Activated naive CD4-positive, alpha-beta T cell treated with anti-CD3 and anti-CD28 coated beads, Interleukin-2, amount 50 U/mL, for 24 hours (primary cell): ENCODE measurements at regions not wholly inside any gene's neighbourhood (a gene's known extent, or its start where the extent isn't known, plus 50 kb on each side); places are given as distances from the start of the nearest gene placed in this dataset.
"Not testable (repeated sequence)": the region's sequence is repeated elsewhere in the genome, so short reads cannot be mapped to it uniquely, and the experiment has no call there.

ENCODE experiments used
- H3K27ac Mint-ChIP-seq: one replicate; pipeline ENCODE4 v1.8.0; 2021; ENCODE audit warnings: mild to moderate bottlenecking, mixed read lengths
- H3K27me3 Mint-ChIP-seq: one replicate; pipeline ENCODE4 v1.8.0; 2021; ENCODE audit warnings: mixed read lengths
- H3K36me3 Mint-ChIP-seq: one replicate; pipeline ENCODE4 v1.8.0; 2021; ENCODE audit warnings: mixed read lengths
- H3K4me1 Mint-ChIP-seq: one replicate; pipeline ENCODE4 v1.8.0; 2021; ENCODE audit warnings: mixed read lengths
- H3K4me3 Mint-ChIP-seq: one replicate; pipeline ENCODE4 v1.8.0; 2021; ENCODE audit warnings: mild to moderate bottlenecking, mixed read lengths
- H3K9me3 Mint-ChIP-seq: one replicate; pipeline ENCODE4 v1.8.0; 2021; ENCODE audit warnings: mixed read lengths

GRCh38 chr20:55417836-55418235 lies 587.5 kb downstream of the CBLN4 start:
- Mint-ChIP-seq H3K4me1 (no peaks in the 10 kb centered on the region), H3K36me3 (no peaks in the 10 kb centered on the region), H3K9me3 (no peaks in the 10 kb centered on the region), H3K27ac (no peak overlapping the region), H3K27me3 (no peaks in the 10 kb centered on the region), H3K4me3 (no peak overlapping the region)

GRCh38 chr20:55415567-55416142 lies 589.7 kb downstream of the CBLN4 start:
- Mint-ChIP-seq H3K27me3 (no peaks in the 10 kb centered on the region), H3K4me3 (no peak overlapping the region), H3K4me1 (no peaks in the 10 kb centered on the region), H3K36me3 (no peaks in the 10 kb centered on the region), H3K9me3 (no peaks in the 10 kb centered on the region), H3K27ac (no peak overlapping the region)

DNA sequence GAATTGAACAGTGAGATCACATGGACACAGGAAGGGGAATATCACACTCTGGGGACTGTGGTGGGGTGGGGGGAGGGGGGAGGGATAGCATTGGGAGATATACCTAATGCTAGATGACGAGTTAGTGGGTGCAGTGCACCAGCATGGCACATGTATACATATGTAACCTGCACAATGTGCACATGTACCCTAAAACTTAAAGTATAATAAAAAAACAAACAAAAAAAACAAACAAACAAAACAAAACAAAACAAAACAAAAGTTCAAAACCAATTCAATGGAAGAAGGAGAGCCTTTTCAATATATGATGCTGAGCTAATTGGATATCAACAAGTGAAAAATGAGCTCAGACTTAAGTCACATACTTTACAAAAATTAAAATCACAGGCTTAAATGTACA lies 592.8 kb downstream of the CBLN4 start:
- H3K27ac Mint-ChIP-seq, H3K36me3 Mint-ChIP-seq, H3K9me3 Mint-ChIP-seq, H3K4me1 Mint-ChIP-seq, H3K4me3 Mint-ChIP-seq, H3K27me3 Mint-ChIP-seq: not testable (repeated sequence)

GRCh38 chr20:55406891-55407290 lies 598.4 kb downstream of the CBLN4 start:
- Mint-ChIP-seq H3K27ac (no peak overlapping the region), H3K27me3 (no peaks in the 10 kb centered on the region), H3K36me3 (no peaks in the 10 kb centered on the region), H3K9me3 (peaks cover 25% of the 10 kb centered on the region), H3K4me1 (no peaks in the 10 kb centered on the region), H3K4me3 (no peak overlapping the region)

GRCh38 chr20:55394592-55394991 lies 610.7 kb downstream of the CBLN4 start:
- H3K4me1 Mint-ChIP-seq, result no peaks in the 10 kb centered on the region
- H3K27me3 Mint-ChIP-seq, result peaks cover 1% of the 10 kb centered on the region
- peaks cover 14% of the 10 kb centered on the region for H3K9me3 Mint-ChIP-seq
- H3K27ac Mint-ChIP-seq, result no peak overlapping the region
- H3K36me3 Mint-ChIP-seq, result no peaks in the 10 kb centered on the region
- H3K4me3 Mint-ChIP-seq, result no peak overlapping the region

DNA sequence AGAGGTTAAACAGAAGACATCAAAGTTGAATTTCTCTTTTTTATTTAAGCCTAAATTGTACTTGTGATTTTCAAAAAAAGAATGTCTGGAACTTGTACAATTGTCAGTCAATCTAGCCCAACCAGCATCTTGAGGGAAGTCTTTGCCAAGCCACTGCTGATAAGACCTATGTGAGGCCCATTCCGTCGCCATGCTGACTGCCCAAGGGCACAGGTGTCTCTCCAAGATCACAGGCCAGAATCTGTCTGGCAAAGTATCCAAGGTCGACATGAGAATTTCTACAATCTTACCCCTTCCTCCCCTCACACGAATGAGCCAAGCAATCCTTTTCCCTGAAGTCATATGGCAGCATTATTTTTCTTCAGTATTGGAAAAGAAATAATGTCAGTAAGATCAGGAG lies 614.5 kb downstream of the CBLN4 start:
- Mint-ChIP-seq H3K27ac (no peak overlapping the region), H3K4me1 (no peaks in the 10 kb centered on the region), H3K36me3 (no peaks in the 10 kb centered on the region), H3K9me3 (peaks cover 5% of the 10 kb centered on the region), H3K4me3 (no peak overlapping the region), H3K27me3 (peaks cover 1% of the 10 kb centered on the region)

- H3K9me3 Mint-ChIP-seq, result peaks cover 5% of the 10 kb centered on the region
- no peaks in the 10 kb centered on the region for H3K27me3 Mint-ChIP-seq
- no peaks in the 10 kb centered on the region for H3K4me1 Mint-ChIP-seq
- H3K36me3 Mint-ChIP-seq, result no peaks in the 10 kb centered on the region
- H3K27ac Mint-ChIP-seq, result no peak overlapping the region
- H3K4me3 Mint-ChIP-seq, result no peak overlapping the region
Observed at GRCh38 chr20:55386686-55387085, 618.6 kb downstream of the CBLN4 start.

DNA sequence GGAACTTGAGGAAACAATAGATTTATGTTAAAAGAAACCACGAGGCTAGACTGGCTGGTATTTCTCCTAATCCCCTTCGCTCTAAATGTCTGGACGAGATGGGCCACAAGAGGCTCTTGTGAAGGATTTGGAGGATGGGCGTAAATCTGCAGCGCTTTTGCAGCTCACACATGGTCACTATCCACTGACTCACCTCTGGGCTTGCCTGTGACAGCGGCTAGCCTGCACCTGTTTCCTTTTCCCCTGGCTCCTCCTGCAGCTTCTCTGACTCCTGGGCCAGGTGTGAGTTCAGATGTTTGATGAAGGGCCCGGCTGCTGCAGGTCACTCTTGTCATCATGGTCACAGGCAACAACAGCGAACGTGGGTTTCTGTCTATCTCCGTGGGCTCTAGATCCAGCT lies 629.4 kb downstream of the CBLN4 start:
- H3K4me3 Mint-ChIP-seq, result no peak overlapping the region
- no peaks in the 10 kb centered on the region for H3K9me3 Mint-ChIP-seq
- no peaks in the 10 kb centered on the region for H3K27me3 Mint-ChIP-seq
- H3K27ac Mint-ChIP-seq, result no peak overlapping the region
- no peaks in the 10 kb centered on the region for H3K4me1 Mint-ChIP-seq
- no peaks in the 10 kb centered on the region for H3K36me3 Mint-ChIP-seq

- Mint-ChIP-seq H3K27ac (no peak overlapping the region), H3K27me3 (no peaks in the 10 kb centered on the region), H3K36me3 (no peaks in the 10 kb centered on the region), H3K9me3 (peaks cover 9% of the 10 kb centered on the region), H3K4me3 (no peak overlapping the region), H3K4me1 (no peaks in the 10 kb centered on the region)
Observed at GRCh38 chr20:55365745-55366144, 639.6 kb downstream of the CBLN4 start.

- Mint-ChIP-seq H3K36me3 (no peaks in the 10 kb centered on the region), H3K9me3 (no peaks in the 10 kb centered on the region), H3K4me3 (no peak overlapping the region), H3K4me1 (no peaks in the 10 kb centered on the region), H3K27me3 (no peaks in the 10 kb centered on the region), H3K27ac (no peak overlapping the region)
Observed at GRCh38 chr20:55360895-55361294, 644.4 kb downstream of the CBLN4 start.

- no peaks in the 10 kb centered on the region for H3K27me3 Mint-ChIP-seq
- H3K4me3 Mint-ChIP-seq, result no peak overlapping the region
- peaks cover 12% of the 10 kb centered on the region for H3K9me3 Mint-ChIP-seq
- H3K36me3 Mint-ChIP-seq, result no peaks in the 10 kb centered on the region
- no peak overlapping the region for H3K27ac Mint-ChIP-seq
- no peaks in the 10 kb centered on the region for H3K4me1 Mint-ChIP-seq
Observed at GRCh38 chr20:55354720-55355119, 650.6 kb downstream of the CBLN4 start.

- no peak overlapping the region for H3K27ac Mint-ChIP-seq
- H3K27me3 Mint-ChIP-seq, result no peaks in the 10 kb centered on the region
- H3K4me1 Mint-ChIP-seq, result no peaks in the 10 kb centered on the region
- H3K9me3 Mint-ChIP-seq, result peaks cover 12% of the 10 kb centered on the region
- no peak overlapping the region for H3K4me3 Mint-ChIP-seq
- H3K36me3 Mint-ChIP-seq, result no peaks in the 10 kb centered on the region
Observed at GRCh38 chr20:55353206-55353605, 652.1 kb downstream of the CBLN4 start.

DNA sequence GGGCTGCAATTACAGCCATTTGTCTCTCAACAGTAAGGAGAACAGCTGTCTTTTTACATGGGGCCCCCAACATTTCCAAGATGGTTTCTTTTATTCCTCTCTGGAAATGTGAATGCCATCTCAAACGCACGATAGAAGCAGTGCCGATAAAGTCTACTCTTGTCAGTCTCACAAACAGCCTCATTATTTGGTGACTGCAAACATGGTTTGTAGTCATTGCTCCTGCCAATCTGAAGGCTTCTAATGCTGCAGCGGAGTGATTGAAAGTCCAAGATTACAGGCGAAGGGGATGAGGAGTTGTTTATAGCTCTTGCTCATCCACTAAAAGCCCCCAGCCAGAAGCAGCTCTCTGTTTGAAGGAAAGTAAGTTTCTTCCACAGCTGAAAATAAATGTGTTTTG lies 657.1 kb downstream of the CBLN4 start:
- Mint-ChIP-seq H3K36me3 (no peaks in the 10 kb centered on the region), H3K27me3 (no peaks in the 10 kb centered on the region), H3K9me3 (peaks cover 8% of the 10 kb centered on the region), H3K4me1 (no peaks in the 10 kb centered on the region), H3K27ac (no peak overlapping the region), H3K4me3 (no peak overlapping the region)

- Mint-ChIP-seq H3K9me3 (peaks cover 6% of the 10 kb centered on the region), H3K27ac (no peak overlapping the region)
Observed at GRCh38 chr20:55342822-55343221, 662.5 kb downstream of the CBLN4 start.

GRCh38 chr20:55333798-55334197 lies 671.5 kb downstream of the CBLN4 start:
- H3K27me3 Mint-ChIP-seq, result no peaks in the 10 kb centered on the region
- no peaks in the 10 kb centered on the region for H3K4me1 Mint-ChIP-seq
- H3K9me3 Mint-ChIP-seq, result no peaks in the 10 kb centered on the region
- H3K27ac Mint-ChIP-seq, result no peak overlapping the region
- H3K4me3 Mint-ChIP-seq, result no peak overlapping the region
- H3K36me3 Mint-ChIP-seq, result no peaks in the 10 kb centered on the region

More at GRCh38 chr20:55342822-55343221, 662.5 kb downstream of the CBLN4 start:
- Mint-ChIP-seq H3K4me1 (no peaks in the 10 kb centered on the region), H3K27me3 (peaks cover 3% of the 10 kb centered on the region), H3K36me3 (no peaks in the 10 kb centered on the region), H3K4me3 (no peak overlapping the region)

DNA sequence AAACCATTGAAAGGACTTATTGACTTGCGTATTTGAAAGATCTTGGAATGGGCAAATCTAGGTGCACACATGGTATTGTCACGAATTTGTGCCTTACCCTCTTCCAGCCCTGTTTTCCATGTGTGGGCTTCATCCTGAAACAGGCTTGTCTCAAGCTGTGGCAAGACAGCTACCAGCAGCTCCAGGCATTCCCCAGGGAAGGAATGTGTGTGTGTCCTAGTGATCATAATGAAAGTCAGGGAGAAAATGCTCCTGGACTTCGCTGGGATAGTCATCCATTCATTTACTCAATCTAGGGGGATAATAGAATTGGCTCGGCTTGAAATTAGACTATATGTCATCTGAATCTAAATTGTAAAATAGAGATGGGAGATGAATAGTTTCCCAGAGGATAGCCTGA lies 676.2 kb downstream of the CBLN4 start:
- H3K27me3 Mint-ChIP-seq, result no peaks in the 10 kb centered on the region
- no peak overlapping the region for H3K4me3 Mint-ChIP-seq
- H3K9me3 Mint-ChIP-seq, result no peaks in the 10 kb centered on the region
- H3K27ac Mint-ChIP-seq, result no peak overlapping the region
- H3K4me1 Mint-ChIP-seq, result no peaks in the 10 kb centered on the region
- no peaks in the 10 kb centered on the region for H3K36me3 Mint-ChIP-seq

GRCh38 chr20:55322745-55323144 lies 682.6 kb downstream of the CBLN4 start:
- Mint-ChIP-seq H3K4me3 (no peak overlapping the region), H3K27ac (no peak overlapping the region), H3K4me1 (no peaks in the 10 kb centered on the region), H3K27me3 (no peaks in the 10 kb centered on the region), H3K9me3 (peaks cover 6% of the 10 kb centered on the region), H3K36me3 (no peaks in the 10 kb centered on the region)
